C4-2B (cell line): ENCODE measurements at regions not wholly inside any gene's neighbourhood (a gene's known extent, or its start where the extent isn't known, plus 50 kb on each side); places are given as distances from the start of the nearest gene placed in this dataset.

ENCODE experiments used
- ZFX ChIP-seq: fragments of 450-650 bp; IDR thresholded peaks from 2 replicates; pipeline ENCODE4 v1.6.1; 2017
- TF ChIP-seq, protein P1 (sequence below): fragments of 450-650 bp; conservative IDR thresholded peaks from 2 replicates; pipeline ENCODE4 v1.5.1; 2017; ENCODE audit warnings: mild to moderate bottlenecking

DNA sequence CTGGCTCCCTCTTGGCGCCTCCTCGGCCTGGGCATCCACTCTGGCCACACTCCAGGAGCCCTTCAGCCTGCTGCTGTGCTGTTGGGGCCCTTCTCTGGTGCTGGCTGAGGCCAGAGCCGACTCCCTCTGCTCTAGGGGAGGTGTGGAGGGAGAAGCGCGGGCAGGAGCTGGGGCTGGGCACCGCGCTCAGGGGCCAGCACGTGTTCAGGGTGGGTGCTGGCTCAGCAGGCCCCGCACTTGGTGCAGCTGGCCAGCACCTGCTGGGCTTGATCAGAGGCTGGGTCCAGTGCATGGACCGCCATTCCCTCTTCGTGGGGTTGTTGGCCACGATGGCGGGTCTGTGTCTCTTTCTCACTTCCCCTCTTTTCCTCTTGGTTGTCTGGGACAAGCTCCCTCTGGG, 2381.0 kb downstream of the LRRC4C start:
- TF ChIP-seq, protein P1, sequence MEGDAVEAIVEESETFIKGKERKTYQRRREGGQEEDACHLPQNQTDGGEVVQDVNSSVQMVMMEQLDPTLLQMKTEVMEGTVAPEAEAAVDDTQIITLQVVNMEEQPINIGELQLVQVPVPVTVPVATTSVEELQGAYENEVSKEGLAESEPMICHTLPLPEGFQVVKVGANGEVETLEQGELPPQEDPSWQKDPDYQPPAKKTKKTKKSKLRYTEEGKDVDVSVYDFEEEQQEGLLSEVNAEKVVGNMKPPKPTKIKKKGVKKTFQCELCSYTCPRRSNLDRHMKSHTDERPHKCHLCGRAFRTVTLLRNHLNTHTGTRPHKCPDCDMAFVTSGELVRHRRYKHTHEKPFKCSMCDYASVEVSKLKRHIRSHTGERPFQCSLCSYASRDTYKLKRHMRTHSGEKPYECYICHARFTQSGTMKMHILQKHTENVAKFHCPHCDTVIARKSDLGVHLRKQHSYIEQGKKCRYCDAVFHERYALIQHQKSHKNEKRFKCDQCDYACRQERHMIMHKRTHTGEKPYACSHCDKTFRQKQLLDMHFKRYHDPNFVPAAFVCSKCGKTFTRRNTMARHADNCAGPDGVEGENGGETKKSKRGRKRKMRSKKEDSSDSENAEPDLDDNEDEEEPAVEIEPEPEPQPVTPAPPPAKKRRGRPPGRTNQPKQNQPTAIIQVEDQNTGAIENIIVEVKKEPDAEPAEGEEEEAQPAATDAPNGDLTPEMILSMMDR = no peak
- no peak for TF ChIP-seq ZFX
